GM21360 (cell line): ENCODE measurements at regions not wholly inside any gene's neighbourhood (a gene's known extent, or its start where the extent isn't known, plus 50 kb on each side); places are given as distances from the start of the nearest gene placed in this dataset.

Source experiments
- ATAC-seq: cut with Tn5 transposase; IDR thresholded peaks from one replicate; pipeline ENCODE4 v1.9.1; 2021; ENCODE audit warnings: mild to moderate bottlenecking, moderate library complexity; ENCODE audit not compliant: unreplicated experiment

GRCh38 chr1:87603626-87604025 lies 274.9 kb downstream of the LMO4 start:
- ATAC-seq, result no peak

DNA sequence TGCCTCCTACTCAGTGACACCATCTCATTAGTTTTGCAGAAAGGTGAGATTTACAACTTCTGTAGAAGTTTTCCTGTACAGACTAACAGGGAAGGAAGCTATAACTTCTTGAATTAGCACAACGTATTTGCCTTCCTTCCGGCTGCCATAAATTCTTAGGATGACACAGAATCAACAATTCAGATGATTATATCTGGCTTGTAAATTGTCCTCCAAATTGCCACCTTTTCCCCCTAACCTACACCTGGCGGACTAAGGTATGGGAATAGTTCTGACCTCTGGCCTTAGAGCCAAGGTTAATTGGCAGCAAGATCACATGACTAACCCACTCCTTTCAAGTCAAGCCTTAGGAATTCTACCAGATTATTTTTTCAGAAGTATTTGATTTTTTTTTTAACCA lies 284.3 kb downstream of the LMO4 start:
- ATAC-seq, result no peak

DNA sequence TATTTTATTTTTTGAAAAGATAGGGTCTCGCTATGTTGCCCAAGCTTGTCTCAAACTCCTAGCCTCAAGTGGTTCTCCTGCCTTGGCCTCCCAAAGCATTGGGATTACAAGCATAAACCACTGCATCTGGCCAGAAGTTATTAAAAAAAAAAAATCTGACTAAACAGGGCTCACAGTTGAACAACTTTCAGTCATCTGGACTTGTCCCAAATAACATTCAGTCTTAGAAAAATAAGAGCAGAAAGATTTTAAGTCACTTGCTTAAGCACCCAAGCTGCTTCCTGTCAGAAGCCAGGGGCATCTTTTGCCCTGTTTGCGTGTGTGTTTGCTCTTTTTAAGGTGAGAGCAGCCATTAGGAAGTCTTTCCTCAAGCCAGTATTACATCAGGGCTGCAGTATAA lies 286.8 kb downstream of the LMO4 start:
- no peak for ATAC-seq

GRCh38 chr1:87615901-87616300 lies 287.2 kb downstream of the LMO4 start:
- no peak for ATAC-seq

- no peak for ATAC-seq
These were observed 292.1 kb downstream of the LMO4 start for GRCh38 chr1:87620807-87621206.

DNA sequence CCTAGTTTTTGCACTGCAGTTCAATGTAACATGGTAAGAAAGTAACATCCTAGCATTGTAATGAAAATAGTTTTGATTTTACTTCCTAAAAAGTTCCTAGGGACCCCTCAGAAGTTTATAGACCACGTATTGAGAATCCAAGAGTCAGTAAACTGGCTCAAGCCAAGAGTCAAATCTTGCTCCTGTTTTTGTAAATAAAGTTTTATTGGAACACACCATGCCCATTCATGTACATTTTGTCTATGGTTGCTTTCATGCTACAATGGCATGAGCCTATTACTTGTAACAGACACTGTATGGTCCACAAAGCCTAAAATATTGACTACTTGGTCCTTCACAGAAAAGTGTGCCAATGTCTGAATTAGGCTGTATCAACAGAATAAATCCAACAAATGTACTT lies 301.0 kb downstream of the LMO4 start:
- ATAC-seq, result no peak

GRCh38 chr1:87632232-87632631 lies 303.6 kb downstream of the LMO4 start:
- ATAC-seq, result no peak

DNA sequence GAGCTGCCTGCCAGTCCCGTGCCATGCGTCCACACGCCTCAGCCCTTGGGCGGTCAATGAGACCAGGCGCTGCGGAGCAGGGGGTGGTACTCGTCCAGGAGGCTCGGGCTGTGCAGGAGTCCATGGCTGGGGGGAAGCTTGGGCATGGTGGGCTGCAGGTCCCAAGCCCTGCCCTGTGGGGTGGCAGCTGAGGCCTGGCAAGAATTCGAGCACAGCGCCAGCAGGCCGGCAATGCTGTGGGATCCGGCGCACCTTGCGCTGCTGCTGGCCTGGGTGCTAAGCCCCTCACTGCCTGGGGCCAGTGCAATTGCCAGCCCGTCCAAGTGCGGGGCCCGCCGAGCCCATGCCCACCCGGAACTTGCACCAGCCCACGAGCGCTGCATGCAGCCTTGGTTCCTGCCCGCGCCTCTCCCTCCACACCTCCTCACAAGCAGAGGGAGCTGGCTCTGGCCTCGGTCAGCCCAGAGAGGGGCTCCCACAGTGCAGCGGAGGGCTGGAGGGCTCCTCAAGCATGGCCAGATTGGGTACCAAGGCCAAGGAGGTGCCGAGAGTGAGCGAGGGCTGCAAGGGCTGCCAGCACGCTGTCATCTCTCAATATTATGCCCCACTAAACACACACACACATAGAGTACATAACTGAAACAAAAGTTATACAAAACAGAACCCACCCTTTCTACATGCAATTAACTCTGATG lies 307.7 kb downstream of the LMO4 start:
- no peak for ATAC-seq

DNA sequence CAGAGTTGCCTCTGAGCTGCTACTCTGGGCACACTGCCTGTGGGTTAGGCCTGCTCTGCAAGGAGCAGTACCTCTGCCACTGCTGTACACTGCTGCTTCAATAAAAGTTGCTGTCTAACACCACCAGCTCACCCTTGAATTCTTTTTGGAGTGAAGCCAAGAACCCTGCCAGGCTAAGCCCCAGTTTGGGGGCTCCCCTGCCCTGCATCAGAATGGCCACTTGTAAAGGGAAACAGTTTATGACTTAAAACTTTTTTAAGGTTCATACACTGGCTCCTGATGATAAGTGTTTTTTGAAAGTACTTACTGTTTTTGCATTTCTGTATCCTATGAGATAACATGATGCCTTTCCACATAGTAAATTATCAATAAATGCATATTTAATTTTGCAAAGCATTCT lies 310.0 kb downstream of the LMO4 start:
- no peak for ATAC-seq

DNA sequence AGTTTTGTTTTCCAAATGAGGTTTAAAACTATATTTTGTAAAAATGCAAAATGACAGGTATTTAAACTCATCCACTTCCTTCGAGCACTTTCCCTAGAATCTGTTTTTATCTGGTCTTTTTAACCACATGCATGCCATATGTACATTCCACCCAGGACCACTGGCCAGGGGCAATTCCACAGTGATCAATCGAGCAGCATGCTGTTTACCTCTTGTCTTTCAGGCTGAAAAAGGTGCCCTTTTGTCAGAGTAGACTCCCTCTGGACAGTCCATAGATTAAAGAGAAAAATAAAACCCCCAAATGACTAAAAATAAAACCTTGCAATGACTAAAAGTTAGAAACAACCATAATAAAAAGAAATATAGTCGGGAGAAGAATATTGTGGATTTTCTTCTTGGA lies 313.3 kb downstream of the LMO4 start:
- ATAC-seq, result no peak

GRCh38 chr1:87642581-87643221 lies 314.0 kb downstream of the LMO4 start:
- no peak for ATAC-seq

- no peak for ATAC-seq
These were observed 315.4 kb downstream of the LMO4 start for GRCh38 chr1:87644033-87644578.

GRCh38 chr1:87644579-87645190 lies 316.0 kb downstream of the LMO4 start:
- no peak for ATAC-seq

DNA sequence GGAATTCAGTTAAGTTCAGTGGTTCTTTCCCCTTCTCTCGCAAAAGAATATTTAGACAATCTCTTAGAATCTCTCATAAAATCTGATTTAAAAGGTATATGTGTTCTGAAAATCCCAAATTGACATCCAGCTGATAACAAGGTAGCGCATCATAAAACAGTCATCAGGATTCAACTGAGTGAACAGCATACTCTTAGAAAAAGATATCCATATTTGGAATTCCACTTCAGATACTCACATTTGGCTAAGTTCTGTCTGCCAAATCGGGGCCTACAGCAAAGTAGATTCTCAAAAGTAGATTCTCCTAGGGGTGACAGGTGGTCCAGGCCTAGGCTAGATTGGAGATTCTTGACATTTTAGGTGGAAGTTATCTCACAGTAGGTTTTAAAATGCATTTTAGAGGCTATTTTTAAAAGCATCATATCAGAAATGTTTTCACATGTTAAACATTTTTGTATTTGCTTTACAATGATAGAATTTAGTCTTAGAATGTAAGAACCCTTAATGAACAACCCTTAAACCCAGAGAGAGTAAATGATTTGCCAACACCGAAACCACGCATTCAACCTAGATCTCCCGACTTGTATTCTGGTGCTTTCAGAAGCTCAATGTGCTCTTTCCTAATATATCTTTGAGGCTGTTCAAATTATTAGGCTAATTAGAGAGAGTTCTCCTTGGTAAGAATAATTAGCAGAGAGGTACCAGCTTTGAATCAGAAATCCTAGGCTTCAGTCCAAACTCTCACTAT lies 318.9 kb downstream of the LMO4 start:
- ATAC-seq, result no peak

GRCh38 chr1:87648323-87649119 lies 319.8 kb downstream of the LMO4 start:
- ATAC-seq, result no peak

DNA sequence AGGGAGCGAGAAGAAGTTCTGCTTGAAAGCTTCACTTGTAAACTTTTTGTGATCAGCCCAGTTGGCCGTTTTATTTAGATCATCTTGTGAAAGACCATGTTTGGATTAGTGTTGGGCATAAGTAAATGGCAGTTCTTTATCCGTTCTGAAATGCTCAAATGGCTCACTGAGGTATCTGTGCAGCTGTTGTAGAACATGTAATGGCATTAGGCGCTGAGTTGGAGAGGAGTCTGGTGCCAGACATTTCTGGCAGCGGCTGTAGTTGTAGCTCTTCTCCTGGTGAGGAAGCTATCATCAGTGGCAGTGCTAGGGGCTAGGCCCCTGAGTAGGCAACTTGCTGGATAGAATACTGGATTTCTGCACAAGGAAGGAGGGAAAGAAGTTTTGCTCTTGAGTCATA lies 321.6 kb downstream of the LMO4 start:
- ATAC-seq, result no peak

GRCh38 chr1:87652176-87652575 lies 323.5 kb downstream of the LMO4 start:
- no peak for ATAC-seq

GRCh38 chr1:87665151-87665550 lies 336.5 kb downstream of the LMO4 start:
- no peak for ATAC-seq

DNA sequence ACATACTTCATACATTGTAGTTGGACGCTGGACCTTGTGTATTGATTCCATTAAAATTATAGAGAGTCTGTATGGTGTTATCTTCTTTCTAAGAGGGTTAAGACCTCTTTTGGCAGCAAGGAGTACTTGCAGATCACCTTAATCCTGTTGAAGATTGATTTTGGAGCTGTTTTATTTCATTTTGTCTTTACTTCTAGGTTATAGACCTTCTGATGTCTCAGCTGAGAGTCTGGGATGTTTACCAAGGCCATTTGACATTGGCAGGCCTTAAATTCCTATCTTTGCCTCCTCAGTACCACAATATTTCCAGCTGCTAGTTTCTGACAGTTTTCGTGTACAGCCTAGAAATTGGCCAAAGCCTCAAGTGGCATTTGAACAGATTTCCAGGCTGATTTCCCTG lies 338.0 kb downstream of the LMO4 start:
- ATAC-seq, result no peak

DNA sequence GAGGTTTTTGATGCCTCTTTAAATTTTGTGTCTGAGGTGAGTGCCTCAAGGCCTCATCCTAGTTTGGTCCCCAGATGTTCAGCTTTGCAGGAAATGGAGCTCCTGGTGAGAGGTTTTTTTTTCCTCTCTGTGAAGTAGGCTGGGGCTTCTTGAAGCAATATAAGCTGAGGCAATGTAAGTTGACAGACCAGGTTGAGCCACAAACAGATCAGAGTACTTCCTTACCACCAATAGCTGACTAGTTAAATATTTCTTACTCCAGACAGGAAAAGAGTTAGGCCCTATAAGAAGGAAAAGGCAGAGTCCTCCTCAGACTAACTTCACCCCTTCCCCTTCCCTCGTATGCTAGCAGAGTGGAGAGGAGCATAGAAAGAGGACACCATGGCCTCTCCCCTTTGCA lies 341.0 kb downstream of the LMO4 start:
- ATAC-seq, result no peak

- no peak for ATAC-seq
These were observed 344.6 kb downstream of the LMO4 start for GRCh38 chr1:87673309-87673708.
